IPS-NIHi7 (cell line): ENCODE measurements at regions not wholly inside any gene's neighbourhood (a gene's known extent, or its start where the extent isn't known, plus 50 kb on each side); places are given as distances from the start of the nearest gene placed in this dataset.

Experiments used
- DNase-seq: peaks from one replicate; pipeline ENCODE4 v3.0.0; 2012; ENCODE audit warnings: mixed read lengths; ENCODE audit errors: extremely low spot score

DNA sequence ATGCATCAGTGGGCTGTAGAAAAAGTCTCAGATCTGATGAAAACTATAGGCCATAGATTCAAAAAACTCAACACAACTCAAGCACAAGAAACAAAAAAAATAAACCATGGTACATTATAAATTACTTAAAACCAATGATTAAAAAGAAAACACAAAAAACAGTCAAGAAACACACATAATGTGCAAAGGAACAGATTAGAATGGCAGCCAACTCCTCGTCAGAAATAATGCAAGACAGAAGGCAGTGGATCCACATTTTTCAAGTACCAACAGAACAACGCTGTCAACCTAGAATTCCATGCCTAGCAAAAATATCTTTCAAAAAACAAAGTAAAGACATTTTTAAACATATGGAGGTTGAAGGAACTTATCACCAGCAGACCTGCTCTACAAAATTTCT, 69.7 kb downstream of the PSMB1 start:
- no peak for DNase-seq

DNA sequence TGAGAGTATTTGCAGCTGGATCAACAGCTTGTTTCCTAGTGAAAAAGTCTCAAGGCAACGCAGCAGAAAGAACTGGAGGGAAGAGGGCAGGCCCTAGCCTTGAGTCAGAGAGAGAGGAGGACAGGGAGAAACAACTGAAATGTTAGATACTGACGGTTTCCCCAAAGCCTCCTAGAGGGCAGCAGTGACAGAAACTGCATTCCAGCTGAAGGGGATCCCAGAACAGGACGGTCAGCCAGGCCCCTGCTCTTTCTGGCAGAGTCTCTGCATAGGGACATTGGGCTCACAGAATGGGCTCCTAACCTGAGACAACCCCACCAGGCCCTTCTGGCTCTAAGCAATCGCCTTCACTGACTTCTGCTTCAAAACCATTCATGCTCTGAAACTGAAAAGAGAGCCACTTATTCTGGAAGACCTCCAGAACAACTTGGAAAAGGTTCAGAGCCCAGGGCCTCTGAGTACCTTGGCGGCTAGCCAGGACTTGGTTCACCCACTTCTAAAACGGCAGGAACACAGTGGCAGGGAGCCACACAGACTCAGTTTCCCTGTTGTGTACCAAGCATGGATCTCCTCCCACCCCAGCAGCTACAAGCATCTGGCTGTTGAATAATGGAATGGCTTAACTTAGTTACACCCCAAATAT, 72.9 kb downstream of the PSMB1 start:
- peak; percentile 75 for DNase-seq

DNA sequence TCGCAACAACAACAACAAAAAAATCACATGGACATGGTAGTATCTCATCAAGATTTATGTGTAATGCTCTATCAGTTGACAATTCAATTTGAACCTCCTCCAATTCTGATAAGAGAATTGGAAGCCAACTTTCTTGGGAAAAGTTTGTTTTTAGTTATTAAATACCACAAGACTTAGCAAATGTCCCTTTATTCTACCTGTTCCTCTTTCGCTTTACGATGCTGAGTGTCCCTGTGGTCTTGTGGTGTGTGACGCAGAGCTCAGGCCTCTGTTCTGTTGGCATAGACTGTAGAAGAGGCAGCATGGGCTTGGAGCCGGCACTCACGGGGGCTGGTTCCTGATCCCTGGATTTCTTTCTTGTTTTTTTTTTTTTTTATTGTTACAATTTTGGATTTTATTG, 76.7 kb downstream of the PSMB1 start:
- DNase-seq: no peak

DNA sequence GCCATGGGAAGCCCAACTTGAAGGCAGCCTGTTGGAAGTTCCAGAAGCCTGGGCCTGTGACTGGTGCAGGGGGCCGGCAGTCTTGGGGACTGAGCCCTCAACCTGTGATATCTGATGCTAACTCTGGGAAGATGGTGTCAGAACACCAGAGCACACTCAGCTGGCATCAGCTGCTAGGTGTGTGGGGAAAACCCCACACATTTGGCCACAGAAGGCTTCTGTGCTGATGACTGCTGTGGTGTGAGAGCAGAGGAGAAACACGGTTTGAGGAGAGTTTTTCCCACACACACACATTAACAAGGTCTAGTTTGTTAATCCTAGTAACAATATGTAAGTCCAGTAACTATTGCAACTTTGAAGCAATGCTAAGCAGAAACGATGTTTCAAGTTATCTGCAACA, 78.0 kb downstream of the PSMB1 start:
- DNase-seq: no peak

DNA sequence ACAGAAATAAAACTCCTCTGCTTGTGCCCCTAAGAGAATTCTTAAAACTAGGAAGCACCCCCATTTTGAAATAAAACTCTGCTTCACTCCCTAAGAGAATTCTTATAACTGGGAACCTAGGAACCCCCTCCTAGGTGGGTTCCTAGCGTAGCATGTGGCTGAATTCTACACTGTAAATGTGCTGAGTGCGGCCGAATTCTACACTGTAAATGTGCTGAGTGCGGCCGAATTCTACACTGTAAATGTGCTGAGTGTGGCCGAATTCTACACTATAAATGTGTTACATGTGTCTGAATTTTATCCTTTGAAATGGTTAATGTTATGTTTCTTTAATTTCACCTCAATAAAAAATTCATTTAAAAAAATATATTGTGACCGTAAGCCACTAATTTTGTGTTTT, 79.3 kb downstream of the PSMB1 start:
- DNase-seq: no peak

DNA sequence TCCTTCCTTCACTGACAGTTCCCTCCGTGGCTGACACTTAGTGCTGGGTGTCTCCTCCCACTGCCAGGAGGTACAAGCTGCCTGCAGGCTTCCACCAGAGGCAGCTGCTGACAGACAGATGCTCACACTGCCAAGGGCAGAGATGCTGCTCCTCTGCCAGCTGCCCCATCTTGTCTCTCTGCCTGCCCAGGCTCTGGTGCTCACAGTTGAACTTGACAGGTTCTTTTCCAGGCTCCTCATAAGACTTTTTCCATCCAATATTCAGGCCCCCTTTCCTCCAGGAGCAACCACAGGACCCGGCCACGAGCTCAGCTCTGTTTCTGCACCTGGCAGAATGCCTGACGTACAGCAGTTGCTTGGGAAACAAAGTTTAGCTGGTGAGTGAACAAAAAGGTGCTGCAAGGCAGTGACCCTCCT, 79.8 kb downstream of the PSMB1 start:
- DNase-seq: no peak

DNA sequence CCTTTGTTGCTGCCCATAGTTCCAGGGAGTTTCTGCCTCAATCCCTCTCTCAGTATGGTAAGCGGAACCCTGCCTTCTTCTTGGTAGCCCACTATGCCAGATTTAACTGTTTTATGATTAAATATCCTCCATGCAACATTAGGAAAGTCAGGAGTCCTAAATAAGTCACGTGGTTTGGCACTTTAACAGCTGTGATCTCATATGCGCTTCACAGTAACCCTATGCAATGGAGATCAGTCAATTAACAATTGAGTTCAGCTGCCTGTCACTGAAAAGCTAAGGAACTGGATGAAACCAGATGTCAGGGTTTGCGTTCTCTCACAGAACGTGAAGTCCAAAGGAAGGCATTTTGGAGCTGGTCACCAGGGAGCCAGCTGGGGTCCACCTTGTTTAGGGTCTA, 81.6 kb downstream of the PSMB1 start:
- no peak for DNase-seq

DNA sequence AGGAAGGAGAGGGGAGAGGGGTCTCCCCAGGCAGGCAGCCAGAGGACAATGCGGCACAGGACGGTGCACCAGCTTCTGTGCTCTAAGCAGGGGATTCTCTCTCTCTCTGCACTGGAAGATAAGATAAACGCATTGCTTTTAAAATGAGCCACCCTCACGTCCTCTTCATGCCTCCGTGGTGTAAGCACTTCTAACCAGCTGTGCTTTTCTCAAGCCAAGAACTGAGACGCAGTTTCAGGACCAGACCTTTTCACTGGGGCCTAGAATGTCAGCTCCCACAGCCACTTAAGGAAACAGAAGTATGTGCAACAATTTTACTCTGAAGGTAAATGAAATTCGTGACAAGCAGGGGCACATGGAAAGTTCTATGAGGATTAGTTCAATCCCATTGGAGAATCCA, 82.4 kb downstream of the PSMB1 start:
- DNase-seq: no peak

DNA sequence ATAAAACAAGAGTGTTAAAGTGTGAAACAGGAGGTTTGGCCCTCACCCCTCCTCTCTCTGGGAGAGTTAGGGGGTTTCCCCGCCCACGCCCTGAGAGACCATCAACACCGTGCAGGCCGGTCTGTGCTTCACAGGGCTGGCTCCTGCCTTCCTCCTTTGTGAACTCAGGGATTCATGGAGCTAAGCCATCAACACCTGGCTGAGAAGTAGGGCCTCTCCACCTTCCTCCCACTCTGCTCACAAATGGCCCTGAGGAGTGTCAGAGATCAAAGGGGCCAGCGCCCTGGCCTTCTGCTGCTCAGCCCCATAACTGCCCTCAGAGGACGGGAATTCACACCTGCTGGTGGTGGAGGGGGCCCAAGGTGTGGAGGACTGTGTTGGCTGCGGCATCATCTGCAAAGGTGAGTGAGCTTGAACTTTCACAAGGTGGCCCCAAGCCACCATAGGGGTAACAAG, 88.6 kb downstream of the PSMB1 start:
- no peak for DNase-seq

DNA sequence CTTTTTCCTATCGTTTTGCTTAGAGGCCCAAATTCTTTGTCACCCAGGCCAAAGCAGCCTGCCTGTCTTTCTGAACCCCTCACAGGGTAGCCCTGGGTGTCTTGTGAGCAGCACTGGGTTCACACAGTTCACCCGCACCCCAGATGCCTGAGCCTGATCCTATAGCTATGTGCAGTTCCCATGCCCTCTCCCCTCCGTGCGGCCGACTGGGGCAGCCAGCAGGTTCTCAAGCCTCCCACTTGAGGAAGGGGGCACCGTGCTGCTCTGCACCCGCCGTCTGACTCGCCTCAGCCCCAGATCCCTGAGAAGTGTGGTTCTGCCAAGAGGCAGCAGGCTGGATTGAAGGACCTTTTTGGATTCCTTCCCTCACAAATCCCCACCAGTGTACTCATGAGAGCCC, 89.0 kb downstream of the PSMB1 start:
- no peak for DNase-seq

DNA sequence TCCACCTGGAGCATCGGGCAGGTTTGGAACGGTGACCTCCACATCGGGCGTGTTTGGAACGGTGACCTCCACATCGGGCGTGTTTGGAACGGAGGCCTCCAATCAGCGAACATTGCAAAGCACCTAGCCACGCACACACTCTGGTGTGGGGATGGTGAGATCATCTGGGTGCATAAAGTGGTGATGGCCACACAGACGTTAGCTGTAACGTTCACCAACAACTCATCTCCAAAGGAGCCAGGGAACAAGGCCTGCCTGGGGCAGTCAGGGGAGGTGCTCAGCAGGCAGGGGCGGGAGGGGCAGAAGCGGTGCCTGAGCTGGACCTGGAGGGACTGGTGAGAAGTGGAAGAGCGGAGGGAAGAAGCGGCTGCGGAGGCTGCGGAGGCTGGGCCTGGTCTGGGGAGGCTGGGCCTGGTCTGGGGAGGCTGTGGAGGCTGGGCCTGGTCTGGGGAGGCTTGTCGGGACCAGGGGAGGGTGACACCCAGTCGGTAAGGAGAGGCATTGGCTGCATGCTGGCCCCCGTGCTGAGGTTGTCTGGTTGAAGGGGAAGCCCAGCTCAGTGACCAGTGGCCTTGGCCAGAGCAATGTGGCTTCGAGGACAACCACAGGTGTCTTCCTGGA, 89.9 kb downstream of the PSMB1 start:
- DNase-seq: no peak

DNA sequence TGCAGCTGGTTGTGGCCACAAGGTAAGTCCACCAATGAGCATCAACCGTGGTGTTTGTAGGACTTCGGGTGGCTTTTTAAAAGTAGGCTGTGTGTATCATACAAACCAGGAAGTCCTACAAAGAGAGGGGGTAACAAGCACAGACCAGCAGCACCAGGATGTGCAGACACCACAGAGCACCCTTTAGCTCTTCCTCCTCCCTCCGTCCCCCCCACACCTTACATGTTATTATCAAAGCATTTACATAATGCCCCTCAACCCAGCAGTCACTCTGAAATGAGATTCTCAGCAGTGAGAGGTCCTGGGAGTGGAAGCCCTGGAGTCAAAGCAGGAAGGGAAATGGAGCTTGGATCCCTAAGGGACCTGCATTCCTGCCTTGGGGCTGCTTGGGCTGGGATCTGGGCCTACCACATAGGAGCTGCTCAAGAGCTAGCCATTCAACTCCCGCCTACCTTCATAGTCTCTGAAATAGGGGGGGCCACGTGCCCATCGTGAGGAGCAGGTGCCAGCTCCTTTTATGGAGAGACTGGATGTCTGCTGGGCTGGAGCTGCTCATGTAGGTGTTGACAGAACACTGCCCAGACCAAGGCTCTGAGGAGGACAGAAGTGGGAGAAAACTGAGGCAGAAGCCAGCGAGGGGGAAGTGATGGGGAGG, 90.6 kb downstream of the PSMB1 start:
- DNase-seq: no peak

DNA sequence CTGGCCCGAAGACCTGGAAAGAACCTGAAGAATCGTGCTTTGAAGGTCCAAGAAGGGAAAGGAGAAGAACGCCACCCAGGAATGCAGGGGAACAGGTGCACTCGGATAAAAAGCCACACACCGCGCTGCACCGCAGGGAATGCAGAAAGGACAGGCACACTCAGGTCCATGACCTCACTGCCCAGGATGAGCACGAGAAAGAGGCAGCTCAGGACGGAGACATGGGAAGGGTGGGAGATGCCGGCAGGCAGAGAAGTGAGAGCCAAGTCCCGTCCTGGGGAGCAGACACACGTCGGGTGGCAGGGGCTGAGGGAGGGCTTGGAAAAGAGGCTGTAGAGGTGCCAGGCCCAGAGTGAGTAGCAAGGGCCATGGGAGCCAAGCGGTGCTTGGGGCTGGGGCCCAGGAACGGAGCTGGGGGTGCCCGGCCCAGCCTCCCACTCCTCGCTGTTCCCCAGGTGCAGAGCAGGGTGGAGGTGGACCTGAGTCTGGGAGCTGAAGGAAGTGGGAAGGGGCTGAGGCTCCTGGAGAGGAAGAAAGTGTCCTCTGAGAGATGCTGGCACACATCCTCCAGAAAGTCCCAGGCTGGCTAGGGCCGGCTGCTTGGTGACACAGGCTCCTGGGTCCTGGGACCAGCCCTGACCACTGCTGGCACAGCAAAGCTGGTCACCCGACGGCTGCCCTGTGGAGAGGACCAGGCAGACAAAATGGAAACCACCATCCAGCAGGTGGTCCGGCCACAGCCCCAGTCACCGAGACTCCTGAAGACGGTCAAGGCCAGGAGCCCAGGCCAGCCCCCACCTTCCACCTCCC, 91.3 kb downstream of the PSMB1 start:
- no peak for DNase-seq

DNA sequence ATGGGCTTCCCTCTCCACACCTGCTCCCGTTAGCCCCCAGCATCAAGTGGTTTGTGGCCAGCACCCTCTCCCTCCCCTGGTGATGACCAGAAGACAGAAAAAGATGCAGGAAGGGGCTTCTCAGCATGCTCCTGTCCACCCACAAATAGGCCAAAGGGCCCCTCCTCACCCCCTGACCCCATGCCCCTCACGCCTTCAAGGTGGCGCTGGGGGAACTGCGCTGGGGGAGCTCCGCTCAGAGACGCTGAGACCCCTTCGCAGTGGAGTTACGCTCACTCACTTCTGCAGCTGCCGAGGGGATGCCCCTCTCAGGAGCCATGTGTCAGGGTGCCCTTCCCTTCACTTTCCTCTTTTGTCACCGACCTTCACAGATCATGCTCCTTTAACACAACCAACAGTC, 92.0 kb downstream of the PSMB1 start:
- no peak for DNase-seq

DNA sequence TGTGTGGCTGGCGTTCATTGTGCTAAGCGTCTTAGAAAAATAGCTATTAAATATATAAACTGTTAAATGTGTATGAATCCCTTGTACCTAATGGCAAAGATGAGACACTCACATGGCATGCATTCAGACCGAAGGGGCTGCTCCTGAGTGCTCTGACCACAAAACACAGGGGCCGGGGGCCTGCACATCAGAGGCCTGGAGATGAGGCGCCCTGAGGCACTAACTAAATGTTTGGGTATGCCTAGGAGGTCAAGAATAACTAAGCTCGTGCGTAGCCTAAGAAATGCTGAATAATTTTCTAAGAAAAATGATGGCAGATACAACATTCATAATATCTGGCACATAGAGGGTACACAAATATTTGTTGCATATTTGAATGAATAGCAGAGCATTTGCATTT, 92.5 kb downstream of the PSMB1 start:
- no peak for DNase-seq

DNA sequence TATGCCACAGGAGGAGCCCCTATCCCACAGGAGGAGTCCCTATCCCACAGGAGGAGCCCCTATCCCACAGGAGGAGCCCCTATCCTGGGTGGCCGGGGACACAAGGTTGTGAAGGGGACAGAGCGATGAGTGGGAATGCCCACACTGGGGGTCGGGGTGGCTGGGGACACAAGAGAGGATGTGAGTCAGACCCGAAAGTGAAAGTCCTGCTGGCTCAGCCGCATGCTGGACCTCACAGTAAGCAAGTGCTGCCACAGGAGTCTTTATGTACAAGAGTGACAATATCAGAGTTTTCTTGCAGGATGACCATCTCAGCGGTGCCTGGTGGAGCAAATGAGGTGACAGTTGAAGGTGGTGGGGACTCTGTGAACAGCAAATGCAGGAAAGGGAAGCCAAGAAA, 93.7 kb downstream of the PSMB1 start:
- no peak for DNase-seq

DNA sequence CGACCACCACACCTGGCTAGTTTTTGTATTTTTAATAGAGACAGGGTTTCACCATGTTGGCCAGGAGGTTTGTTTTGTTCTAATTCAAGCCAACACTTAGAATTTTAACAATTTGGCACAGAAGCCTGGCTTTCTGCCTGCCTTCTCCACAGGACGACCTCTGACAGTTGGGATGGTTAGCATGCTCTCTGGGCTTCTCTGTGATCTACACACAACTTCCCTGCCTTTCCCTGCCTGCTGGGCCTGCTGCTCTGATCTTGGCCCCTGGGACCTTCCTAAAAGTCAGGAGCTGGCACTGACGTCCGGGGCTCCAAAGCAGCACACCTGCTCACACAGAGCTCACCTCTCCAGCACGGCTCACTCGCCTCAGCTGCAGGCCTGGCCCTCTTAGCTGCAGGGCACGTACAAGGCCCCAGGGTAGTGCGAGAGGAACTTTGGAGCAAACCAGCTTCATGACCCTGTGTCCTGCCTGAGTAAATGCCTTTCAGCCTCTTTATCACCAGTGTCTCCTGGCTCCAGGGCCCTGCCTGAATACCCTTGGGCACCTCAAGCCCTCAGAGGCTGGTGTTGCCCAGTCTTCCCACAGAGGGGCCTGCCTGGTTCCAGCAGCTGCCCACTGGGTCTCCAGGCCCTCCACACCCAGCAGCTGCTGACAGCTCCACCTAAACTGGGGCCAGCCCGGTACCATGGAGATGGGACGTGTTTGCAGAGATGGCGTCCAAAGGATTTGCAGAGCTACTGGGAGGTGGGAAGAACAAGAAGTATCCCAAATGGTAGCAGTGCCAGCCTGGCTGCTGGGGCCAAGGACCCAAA, 96.0 kb downstream of the PSMB1 start:
- no peak for DNase-seq
